HepG2 (cell line): ENCODE measurements at regions not wholly inside any gene's neighbourhood (a gene's known extent, or its start where the extent isn't known, plus 50 kb on each side); places are given as distances from the start of the nearest gene placed in this dataset.

ENCODE experiments used
- ATAC-seq: fragments of 200-7000 bp; cut with Tn5 transposase; 3 replicates; pipeline ENCODE4 v1.9.1; 2020; ENCODE audit warnings: mild to moderate bottlenecking, moderate library complexity
- BruUV-seq: library from RNA; stranded (reverse); fragments of 400-500 nt; replicated peaks from 2 replicates; lab custom pipeline; 2021; lab: Mats Ljungman, UMichigan
- CTCF ChIA-PET: fragments of 300-600 bp; formaldehyde crosslinking; extraction: SDS; loops from one replicate; lab custom pipeline; 2021; ENCODE audit warnings: low total read pairs, inconsistent platforms, low intra/inter-chr PET ratio; lab: Yijun Ruan, JAX
- POLR2A ChIA-PET: fragments of 350-600 bp; sonication (Branson Sonifier 250); formaldehyde crosslinking; loops from one replicate; lab custom pipeline; 2020; ENCODE audit warnings: antibody characterized with exemption, inconsistent platforms; lab: Yijun Ruan, JAX
- DNase-seq: peaks from one replicate; pipeline ENCODE4 v3.0.0-alpha.2; 2015; ENCODE audit warnings: low spot score
- FAIRE-seq: peaks from 3 replicates; lab custom pipeline; 2011; peaks lifted over from hg19 to GRCh38; lab: Jason Lieb, UNC
- H2AFZ ChIP-seq: one replicate; pipeline ENCODE4 v1.6.1; 2011; ENCODE audit warnings: low read length, inconsistent platforms
- H3K27ac ChIP-seq: fragments of 300-600 bp; 3 replicates; pipeline ENCODE4 v1.8.0; 2011; ENCODE audit warnings: mixed run types, mild to moderate bottlenecking, mixed read lengths, low read length, inconsistent platforms; ENCODE audit not compliant: insufficient read depth; ENCODE audit errors: extremely low read length
- H3K27me3 ChIP-seq, 2 experiments: fragments of 200-600 bp in 1 of 2; 2 replicates in 1 of 2; 3 replicates in 1 of 2; pipeline versions ENCODE4 v1.6.0 to v1.8.0; 2011; ENCODE audit warnings: low read length in 2 of 2, mild to moderate bottlenecking in 2 of 2, moderate library complexity in 2 of 2, inconsistent platforms in 1 of 2; ENCODE audit not compliant: insufficient read depth in 2 of 2, control insufficient read depth in 1 of 2
- H3K36me3 ChIP-seq, 2 experiments: fragments of 200-600 bp in 1 of 2; replicated peaks in 1 of 2; 2 replicates in 1 of 2; 3 replicates in 1 of 2; pipeline versions ENCODE4 v1.5.1 to v1.8.0; 2011; ENCODE audit warnings: low read length in 2 of 2, inconsistent platforms in 1 of 2; ENCODE audit not compliant: insufficient read depth in 2 of 2, control insufficient read depth in 1 of 2
- H3K4me1 ChIP-seq: 2 replicates; pipeline ENCODE4 v1.5.1; 2012; ENCODE audit warnings: low read length, inconsistent platforms; ENCODE audit not compliant: insufficient read depth
- H3K4me2 ChIP-seq: 2 replicates; pipeline ENCODE4 v1.6.0; 2011; ENCODE audit warnings: low read depth, low read length, inconsistent platforms
- H3K4me3 ChIP-seq, 3 experiments: fragments of 200-600 bp in 1 of 3; sonication (generic), shearing (Covaris generic) in 1 of 3; replicated peaks in 1 of 3; 2 replicates each; pipeline ENCODE4 v1.5.1; 2011 to 2016; ENCODE audit warnings: low read length in 3 of 3, inconsistent platforms in 2 of 3, low read depth in 2 of 3, mild to moderate bottlenecking in 2 of 3, control low read depth in 1 of 3, mixed read lengths in 1 of 3; ENCODE audit not compliant: insufficient read depth in 1 of 3
- H3K79me2 ChIP-seq: one replicate; pipeline ENCODE4 v1.6.1; 2011; ENCODE audit warnings: low read length, inconsistent platforms; ENCODE audit not compliant: insufficient read depth
- H3K9ac ChIP-seq: 2 replicates; pipeline ENCODE4 v1.6.0; 2011; ENCODE audit warnings: mild to moderate bottlenecking, low read depth, low read length, inconsistent platforms; ENCODE audit not compliant: insufficient read depth
- H3K9me3 ChIP-seq: 2 replicates; pipeline ENCODE4 v1.5.1; 2012; ENCODE audit warnings: mild to moderate bottlenecking, low read length
- H4K20me1 ChIP-seq: 2 replicates; pipeline ENCODE4 v1.6.0; 2011; ENCODE audit warnings: inconsistent platforms, mild to moderate bottlenecking, low read length, moderate library complexity; ENCODE audit not compliant: insufficient read depth
- BHLHE40 ChIP-seq: IDR thresholded peaks from 2 replicates; pipeline ENCODE4 v1.6.1; 2011; ENCODE audit warnings: low read length, improper control_type of control experiment
- KAT7 ChIP-seq: IDR thresholded peaks from 2 replicates; pipeline ENCODE4 v1.6.1; 2018; ENCODE audit warnings: borderline replicate concordance, missing compliant biosample characterization
- MBD4 ChIP-seq: IDR thresholded peaks from 2 replicates; pipeline ENCODE4 v1.6.1; 2012; ENCODE audit warnings: low read length, inconsistent platforms, borderline replicate concordance
- MXI1 ChIP-seq: IDR thresholded peaks from 3 replicates; pipeline ENCODE4 v1.6.1; 2012; ENCODE audit warnings: low read depth, low read length, inconsistent platforms, borderline replicate concordance
- SIX4 ChIP-seq: sonication (generic); formaldehyde crosslinking; IDR thresholded peaks from 2 replicates; pipeline ENCODE4 v1.4.0; 2020; ENCODE audit warnings: missing genetic modification reagents
- SMYD3 ChIP-seq: sonication (generic); formaldehyde crosslinking; IDR thresholded peaks from 2 replicates; pipeline ENCODE4 v1.8.1; 2023; ENCODE audit warnings: mild to moderate bottlenecking, missing genetic modification reagents
- TSC22D2 ChIP-seq: sonication (generic); formaldehyde crosslinking; IDR thresholded peaks from 2 replicates; pipeline ENCODE4 v1.5.1; 2020; ENCODE audit warnings: missing genetic modification reagents, mild to moderate bottlenecking, borderline replicate concordance
- ZNF543 ChIP-seq: sonication (generic); formaldehyde crosslinking; IDR thresholded peaks from 2 replicates; pipeline ENCODE4 v1.4.0; 2020; ENCODE audit warnings: mild to moderate bottlenecking, missing genetic modification reagents
- ZNF556 ChIP-seq: sonication (generic); formaldehyde crosslinking; IDR thresholded peaks from 2 replicates; pipeline ENCODE4 v1.4.0; 2020; ENCODE audit warnings: mild to moderate bottlenecking, missing genetic modification reagents, borderline replicate concordance
- ZNF570 ChIP-seq: sonication (generic); formaldehyde crosslinking; IDR thresholded peaks from 2 replicates; pipeline ENCODE4 v1.4.0; 2020; ENCODE audit warnings: mild to moderate bottlenecking, missing genetic modification reagents, borderline replicate concordance
- ZNF572 ChIP-seq: sonication (generic); formaldehyde crosslinking; IDR thresholded peaks from 2 replicates; pipeline ENCODE4 v1.5.1; 2020; ENCODE audit warnings: mild to moderate bottlenecking, missing genetic modification reagents
- ZNF768 ChIP-seq: sonication (generic); formaldehyde crosslinking; IDR thresholded peaks from 2 replicates; pipeline ENCODE4 v1.4.0; 2020; ENCODE audit warnings: missing genetic modification reagents
- ZNF776 ChIP-seq: sonication (generic); formaldehyde crosslinking; IDR thresholded peaks from 2 replicates; pipeline ENCODE4 v1.4.0; 2020; ENCODE audit warnings: mild to moderate bottlenecking, missing genetic modification reagents
- WGBS: methylation state at CpG from one replicate; pipeline ENCODE4 v1.1.6; 2017; ENCODE audit warnings: low lambda C conversion rate; 5-methylcytosine and 5-hydroxymethylcytosine counted together
- in situ Hi-C: cut with HindIII; loops from 2 replicates; pipeline ENCODE4 v1.10.0; 2017; ENCODE audit warnings: low pct_unique_long_range_greater_than_20kb; ENCODE audit not compliant: extremely low pct_ligation_motif_present
- intact Hi-C: fragments of 100-400 bp; cut with micrococcal nuclease; formaldehyde crosslinking; loops from one replicate; pipeline ENCODE4 v1.10.0; 2022; ENCODE audit not compliant: unreplicated experiment
- TF ChIP-seq, protein P1 (sequence below): sonication (generic); formaldehyde crosslinking; IDR thresholded peaks from 2 replicates; pipeline ENCODE4 v1.8.0; 2022; ENCODE audit warnings: missing genetic modification reagents, low read depth, mild to moderate bottlenecking, borderline replicate concordance
- TF ChIP-seq, protein P2 (sequence below): sonication (generic); formaldehyde crosslinking; IDR thresholded peaks from 2 replicates; pipeline ENCODE4 v1.4.0; 2020; ENCODE audit warnings: mild to moderate bottlenecking, low read depth, missing genetic modification reagents
- TF ChIP-seq, protein P3 (sequence below): sonication (generic); formaldehyde crosslinking; IDR thresholded peaks from 2 replicates; pipeline ENCODE4 v1.5.0; 2020; ENCODE audit warnings: mild to moderate bottlenecking, missing genetic modification reagents
- TF ChIP-seq, protein P4 (sequence below): IDR thresholded peaks from 2 replicates; pipeline ENCODE4 v1.6.1; 2016

DNA sequence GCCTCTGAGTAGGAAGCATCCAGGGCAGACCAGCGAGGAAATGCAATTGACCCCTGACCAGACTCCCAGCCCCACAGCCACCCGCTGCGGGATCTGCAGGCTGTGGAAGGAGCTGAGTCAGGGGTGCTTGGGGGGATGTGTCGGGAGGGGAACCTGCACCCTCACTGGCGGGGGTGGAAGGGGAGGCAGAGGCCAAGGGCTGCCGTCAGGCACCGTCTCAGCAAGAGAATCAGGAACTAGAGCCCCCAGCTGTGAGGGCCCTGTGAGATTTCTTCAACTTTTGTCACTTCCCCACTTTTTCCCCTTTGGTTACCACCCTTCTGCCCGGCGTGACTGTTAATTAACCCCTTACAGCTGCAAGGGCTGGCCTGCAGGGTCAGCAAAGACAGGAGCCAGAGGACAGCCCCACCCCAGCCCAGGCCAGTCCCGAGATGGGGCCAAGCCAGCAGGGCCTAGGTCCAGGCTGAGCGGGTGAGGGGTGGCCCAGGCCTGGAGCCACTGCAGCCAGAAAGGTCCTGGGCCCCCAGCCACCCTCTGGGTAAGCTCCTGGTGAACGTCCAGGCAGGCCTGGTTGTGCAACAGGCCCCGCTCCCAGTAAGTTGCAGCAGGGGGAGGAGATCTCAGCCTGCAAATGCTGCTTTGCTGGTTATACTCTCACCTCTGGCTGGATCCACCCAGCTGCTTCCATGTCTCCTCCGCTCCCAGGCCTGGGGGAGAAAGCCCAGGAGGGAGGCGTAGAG lies 147.0 kb upstream of the ID2 start (continued):
- TF ChIP-seq TSC22D2 (CRISPR knock-in tag) (no peak), KAT7 (no peak), ZNF543 (CRISPR knock-in tag) (peak; percentile 52; the same call in 1 of the 2 replicates), SMYD3 (CRISPR knock-in tag) (no peak), ZNF556 (CRISPR knock-in tag) (no peak), ZNF572 (CRISPR knock-in tag) (0 out of 2 replicates have a peak, but pooled peaks have one; percentile 49)
- TF ChIP-seq, protein P1, sequence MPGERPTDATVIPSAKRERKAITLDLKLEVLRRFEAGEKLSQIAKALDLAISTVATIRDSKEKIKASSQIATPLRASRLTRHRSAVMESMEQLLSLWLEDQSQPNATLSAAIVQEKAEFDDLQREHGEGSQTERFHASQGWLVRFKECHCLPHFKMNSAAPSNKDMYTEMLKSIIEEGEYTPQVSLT (CRISPR knock-in tag) = no peak

DNA sequence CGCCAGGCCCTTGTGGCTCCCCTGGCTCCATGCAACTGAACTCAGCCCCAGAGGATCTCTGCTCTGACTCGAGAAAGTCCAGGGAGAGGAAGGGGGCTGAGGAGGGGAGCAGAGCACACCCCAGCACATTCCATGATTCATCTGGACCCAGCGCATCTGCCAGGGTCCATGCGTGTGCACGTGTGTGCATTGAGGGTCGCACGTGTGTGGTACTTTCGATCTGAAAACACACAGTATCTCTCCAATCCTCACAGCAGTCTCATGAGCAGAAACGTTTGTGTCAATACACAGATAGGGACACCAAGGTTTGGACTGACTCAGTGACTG lies 146.4 kb upstream of the ID2 start:
- H3K36me3 ChIP-seq = no peaks in the 10 kb centered on the region
- H4K20me1 ChIP-seq = no peaks in the 10 kb centered on the region
- H3K27ac ChIP-seq = no peak overlapping the region
- H2AFZ ChIP-seq = no peak overlapping the region
- no peak overlapping the region for H3K9ac ChIP-seq
- in situ Hi-C loops (no loop called here), intact Hi-C loops (loop anchor here (2.0 kb wide), 1 partner anchor 37 kb away; no protein-coding TSS in a partner anchor)
- peak overlapping the region in 2 of 3 experiments; percentile 4 to 56; a peak in 2 of 6 replicates for H3K4me3 ChIP-seq
- WGBS = 37% methylated on average over 9 of the region's 9 CpGs
- CTCF ChIA-PET = no interaction called here
- H3K4me2 ChIP-seq = peak overlapping the region; percentile 72
- peaks cover 42% of the 10 kb centered on the region for H3K4me1 ChIP-seq
- no TSS peak for BruUV-seq
- ATAC-seq (no peak; the same call in 2 of the 3 replicates), DNase-seq (no peak), FAIRE-seq (no peak)
- POLR2A ChIA-PET = interaction anchor here (1.0 to 1.8 kb wide), 4 partner anchors 10 to 146 kb away, joined by 3 to 9 read pairs (median 4); partner anchors contain the start of gene ID2
- H3K9me3 ChIP-seq = peaks cover 14% of the 10 kb centered on the region
- peaks cover 6 to 40% of the 10 kb centered on the region in 2 experiments for H3K27me3 ChIP-seq
- H3K79me2 ChIP-seq = no peaks in the 10 kb centered on the region
- TF ChIP-seq BHLHE40 (peak; percentile 68), MBD4 (no peak), ZNF768 (peak; percentile 8; the same call in 1 of the 2 replicates), ZNF776 (CRISPR knock-in tag) (no peak), MXI1 (no peak), ZNF570 (CRISPR knock-in tag) (no peak), SIX4 (CRISPR knock-in tag) (no peak)
- TF ChIP-seq, protein P2, sequence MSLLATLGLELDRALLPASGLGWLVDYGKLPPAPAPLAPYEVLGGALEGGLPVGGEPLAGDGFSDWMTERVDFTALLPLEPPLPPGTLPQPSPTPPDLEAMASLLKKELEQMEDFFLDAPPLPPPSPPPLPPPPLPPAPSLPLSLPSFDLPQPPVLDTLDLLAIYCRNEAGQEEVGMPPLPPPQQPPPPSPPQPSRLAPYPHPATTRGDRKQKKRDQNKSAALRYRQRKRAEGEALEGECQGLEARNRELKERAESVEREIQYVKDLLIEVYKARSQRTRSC (CRISPR knock-in tag) = no peak
- TF ChIP-seq, protein P3, sequence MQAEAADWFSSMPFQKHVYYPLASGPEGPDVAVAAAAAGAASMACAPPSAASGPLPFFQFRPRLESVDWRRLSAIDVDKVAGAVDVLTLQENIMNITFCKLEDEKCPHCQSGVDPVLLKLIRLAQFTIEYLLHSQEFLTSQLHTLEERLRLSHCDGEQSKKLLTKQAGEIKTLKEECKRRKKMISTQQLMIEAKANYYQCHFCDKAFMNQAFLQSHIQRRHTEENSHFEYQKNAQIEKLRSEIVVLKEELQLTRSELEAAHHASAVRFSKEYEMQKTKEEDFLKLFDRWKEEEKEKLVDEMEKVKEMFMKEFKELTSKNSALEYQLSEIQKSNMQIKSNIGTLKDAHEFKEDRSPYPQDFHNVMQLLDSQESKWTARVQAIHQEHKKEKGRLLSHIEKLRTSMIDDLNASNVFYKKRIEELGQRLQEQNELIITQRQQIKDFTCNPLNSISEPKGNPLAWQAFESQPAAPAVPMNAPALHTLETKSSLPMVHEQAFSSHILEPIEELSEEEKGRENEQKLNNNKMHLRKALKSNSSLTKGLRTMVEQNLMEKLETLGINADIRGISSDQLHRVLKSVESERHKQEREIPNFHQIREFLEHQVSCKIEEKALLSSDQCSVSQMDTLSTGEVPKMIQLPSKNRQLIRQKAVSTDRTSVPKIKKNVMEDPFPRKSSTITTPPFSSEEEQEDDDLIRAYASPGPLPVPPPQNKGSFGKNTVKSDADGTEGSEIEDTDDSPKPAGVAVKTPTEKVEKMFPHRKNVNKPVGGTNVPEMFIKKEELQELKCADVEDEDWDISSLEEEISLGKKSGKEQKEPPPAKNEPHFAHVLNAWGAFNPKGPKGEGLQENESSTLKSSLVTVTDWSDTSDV = peak; percentile 46; the same call in 1 of the 2 replicates
- TF ChIP-seq, protein P4, sequence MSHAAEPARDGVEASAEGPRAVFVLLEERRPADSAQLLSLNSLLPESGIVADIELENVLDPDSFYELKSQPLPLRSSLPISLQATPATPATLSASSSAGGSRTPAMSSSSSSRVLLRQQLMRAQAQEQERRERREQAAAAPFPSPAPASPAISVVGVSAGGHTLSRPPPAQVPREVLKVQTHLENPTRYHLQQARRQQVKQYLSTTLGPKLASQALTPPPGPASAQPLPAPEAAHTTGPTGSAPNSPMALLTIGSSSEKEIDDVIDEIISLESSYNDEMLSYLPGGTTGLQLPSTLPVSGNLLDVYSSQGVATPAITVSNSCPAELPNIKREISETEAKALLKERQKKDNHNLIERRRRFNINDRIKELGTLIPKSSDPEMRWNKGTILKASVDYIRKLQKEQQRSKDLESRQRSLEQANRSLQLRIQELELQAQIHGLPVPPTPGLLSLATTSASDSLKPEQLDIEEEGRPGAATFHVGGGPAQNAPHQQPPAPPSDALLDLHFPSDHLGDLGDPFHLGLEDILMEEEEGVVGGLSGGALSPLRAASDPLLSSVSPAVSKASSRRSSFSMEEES (CRISPR knock-in tag) = 0 out of 2 replicates have a peak, but pooled peaks have one; percentile 2
